ENCODE measurements at regions not wholly inside any gene's neighbourhood (a gene's known extent, or its start where the extent isn't known, plus 50 kb on each side); places are given as distances from the start of the nearest gene placed in this dataset.

- Histone ChIP-seq H3K9me3 (no peaks in the 10 kb centered on the region), H3K4me3 (no peak overlapping the region), H3K27me3 (no peaks in the 10 kb centered on the region), H3K27ac (no peak overlapping the region), H3K4me1 (peaks cover 0 to 10% of the 10 kb centered on the region in 2 donors), H3K36me3 (no peaks in the 10 kb centered on the region)
- ATAC-seq (no peak), DNase-seq (no peak)
- TF ChIP-seq CTCF (IDR thresholded peaks at IDR 0.05 in 4 of 5, conservative IDR thresholded peaks at IDR 0.05 in 1 of 5) (no peak), POLR2A (IDR thresholded peaks at IDR 0.05) (no peak)
- intact Hi-C loops (cut with DNase I; ENCODE audit: low total_unique reads): no loop called here
- in situ Hi-C loops (cut with MboI; ENCODE audit: low sequenced_read_pairs in 4 of 4): no loop called here
Measured at GRCh38 chr15:93143186-93143585, 54.2 kb upstream of the RGMA start.

DNA sequence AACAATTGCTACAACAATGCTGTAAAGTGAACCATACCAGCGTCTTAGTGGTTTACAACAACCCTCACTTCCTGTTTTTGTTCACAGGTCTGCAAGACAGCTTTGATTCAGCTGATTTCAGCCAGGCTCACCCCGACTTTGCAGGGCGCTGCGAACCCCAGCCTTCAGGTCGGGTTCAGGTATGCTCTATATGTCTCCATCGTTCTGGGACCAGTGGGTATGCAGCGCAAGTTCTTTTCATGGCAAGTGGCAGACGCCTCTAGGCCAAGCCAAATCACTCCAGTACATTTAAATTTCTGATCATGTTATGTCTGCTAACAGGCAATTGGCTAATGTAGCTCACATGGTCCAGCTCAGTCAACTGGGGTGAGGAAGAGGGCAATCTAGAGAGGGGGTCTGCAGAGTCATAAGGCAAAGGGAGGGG lies 52.4 kb upstream of the RGMA start:
- DNase-seq (no peak), ATAC-seq (no peak)
- TF ChIP-seq CTCF (IDR thresholded peaks at IDR 0.05 in 4 of 5, conservative IDR thresholded peaks at IDR 0.05 in 1 of 5) (no peak), POLR2A (IDR thresholded peaks at IDR 0.05) (no peak)
- no peak overlapping the region for H3K4me3 ChIP-seq
- intact Hi-C loops (cut with DNase I; ENCODE audit: low total_unique reads) (no loop called here), in situ Hi-C loops (cut with MboI; ENCODE audit: low sequenced_read_pairs in 4 of 4) (no loop called here)
- peaks cover 0 to 4% of the 10 kb centered on the region in 2 donors for H3K4me1 ChIP-seq
- H3K36me3 ChIP-seq: no peaks in the 10 kb centered on the region
- no peak overlapping the region for H3K27ac ChIP-seq
- no peaks in the 10 kb centered on the region for H3K9me3 ChIP-seq
- H3K27me3 ChIP-seq: no peaks in the 10 kb centered on the region

DNA sequence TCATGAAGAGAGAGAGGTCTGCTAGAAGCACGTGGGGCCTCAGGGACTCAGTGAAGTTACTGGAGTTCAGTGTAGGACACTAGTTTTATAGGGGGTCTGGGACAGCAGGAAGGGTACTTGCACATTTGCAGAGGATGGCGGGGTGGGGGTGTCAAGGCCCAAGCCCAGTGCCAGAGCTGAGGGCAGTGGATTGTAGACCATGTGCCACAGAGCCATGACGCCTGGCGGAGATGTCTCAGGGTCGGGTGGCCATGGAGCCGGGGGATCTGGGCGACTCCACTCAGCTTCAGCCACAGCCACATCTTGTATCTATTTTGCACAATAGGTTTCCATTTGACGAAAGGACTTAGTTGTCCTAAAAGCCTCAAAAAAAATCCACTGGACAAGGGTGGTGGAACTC lies 50.4 kb upstream of the RGMA start:
- DNase-seq: no peak
- in situ Hi-C loops (cut with MboI; ENCODE audit: low sequenced_read_pairs in 4 of 4) (no loop called here), intact Hi-C loops (cut with DNase I; ENCODE audit: low total_unique reads) (no loop called here)
- no peak for ATAC-seq
- no peaks in the 10 kb centered on the region for H3K4me1 ChIP-seq
- H3K27ac ChIP-seq: no peak overlapping the region
- H3K36me3 ChIP-seq: no peaks in the 10 kb centered on the region
- TF ChIP-seq CTCF (IDR thresholded peaks at IDR 0.05 in 4 of 5, conservative IDR thresholded peaks at IDR 0.05 in 1 of 5) (no peak), POLR2A (IDR thresholded peaks at IDR 0.05) (no peak)
- H3K4me3 ChIP-seq: no peak overlapping the region
- H3K9me3 ChIP-seq: no peaks in the 10 kb centered on the region
- H3K27me3 ChIP-seq: no peaks in the 10 kb centered on the region

- Histone ChIP-seq H3K4me3 (no peak overlapping the region), H3K9me3 (no peaks in the 10 kb centered on the region), H3K27ac (no peak overlapping the region), H3K27me3 (no peaks in the 10 kb centered on the region), H3K4me1 (no peaks in the 10 kb centered on the region), H3K36me3 (no peaks in the 10 kb centered on the region)
- no peak for TF ChIP-seq CTCF (IDR thresholded peaks at IDR 0.05 in 4 of 5, conservative IDR thresholded peaks at IDR 0.05 in 1 of 5)
- no peak for TF ChIP-seq POLR2A (IDR thresholded peaks at IDR 0.05)
- intact Hi-C loops (cut with DNase I; ENCODE audit: low total_unique reads) (no loop called here), in situ Hi-C loops (cut with MboI; ENCODE audit: low sequenced_read_pairs in 4 of 4) (no loop called here)
- ATAC-seq (no peak), DNase-seq (no peak)
Measured at GRCh38 chr15:93138681-93139250, 49.8 kb upstream of the RGMA start.

Data from gastrocnemius medialis (tissue), 4 donors.